22Rv1 (cell line): ENCODE measurements at regions not wholly inside any gene's neighbourhood (a gene's known extent, or its start where the extent isn't known, plus 50 kb on each side); places are given as distances from the start of the nearest gene placed in this dataset.

Source experiments
- ZFX ChIP-seq: fragments of 450-650 bp; IDR thresholded peaks from 2 replicates; pipeline ENCODE4 v1.6.1; 2017; ENCODE audit warnings: antibody characterized with exemption, borderline replicate concordance
- TF ChIP-seq, protein P1 (sequence below): fragments of 450-650 bp; IDR thresholded peaks from 2 replicates; pipeline ENCODE4 v1.5.1; 2017; ENCODE audit warnings: mild to moderate bottlenecking

DNA sequence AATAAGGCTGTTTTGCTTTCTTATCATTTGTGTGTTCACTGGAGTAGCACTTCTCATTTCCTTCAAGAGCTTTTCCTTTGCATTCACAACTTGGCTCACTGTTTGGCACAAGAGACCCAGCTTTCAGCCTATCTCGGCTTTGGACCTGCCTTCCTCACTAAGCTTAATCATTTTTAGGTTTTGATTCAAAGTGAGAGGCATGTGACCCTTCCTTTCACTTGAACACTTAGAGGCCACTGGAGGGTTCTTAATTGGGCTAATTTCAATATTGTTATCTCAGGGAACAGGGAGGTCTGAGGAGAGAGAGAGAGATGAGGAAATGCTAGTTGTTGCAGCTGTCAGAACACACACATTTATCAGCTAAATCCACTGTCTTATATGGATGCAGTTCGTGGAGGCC lies 82.9 kb upstream of the SCAF8 start:
- TF ChIP-seq, protein P1, sequence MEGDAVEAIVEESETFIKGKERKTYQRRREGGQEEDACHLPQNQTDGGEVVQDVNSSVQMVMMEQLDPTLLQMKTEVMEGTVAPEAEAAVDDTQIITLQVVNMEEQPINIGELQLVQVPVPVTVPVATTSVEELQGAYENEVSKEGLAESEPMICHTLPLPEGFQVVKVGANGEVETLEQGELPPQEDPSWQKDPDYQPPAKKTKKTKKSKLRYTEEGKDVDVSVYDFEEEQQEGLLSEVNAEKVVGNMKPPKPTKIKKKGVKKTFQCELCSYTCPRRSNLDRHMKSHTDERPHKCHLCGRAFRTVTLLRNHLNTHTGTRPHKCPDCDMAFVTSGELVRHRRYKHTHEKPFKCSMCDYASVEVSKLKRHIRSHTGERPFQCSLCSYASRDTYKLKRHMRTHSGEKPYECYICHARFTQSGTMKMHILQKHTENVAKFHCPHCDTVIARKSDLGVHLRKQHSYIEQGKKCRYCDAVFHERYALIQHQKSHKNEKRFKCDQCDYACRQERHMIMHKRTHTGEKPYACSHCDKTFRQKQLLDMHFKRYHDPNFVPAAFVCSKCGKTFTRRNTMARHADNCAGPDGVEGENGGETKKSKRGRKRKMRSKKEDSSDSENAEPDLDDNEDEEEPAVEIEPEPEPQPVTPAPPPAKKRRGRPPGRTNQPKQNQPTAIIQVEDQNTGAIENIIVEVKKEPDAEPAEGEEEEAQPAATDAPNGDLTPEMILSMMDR, result no peak
- TF ChIP-seq ZFX, result no peak
